ENCODE measurements at regions not wholly inside any gene's neighbourhood (a gene's known extent, or its start where the extent isn't known, plus 50 kb on each side); places are given as distances from the start of the nearest gene placed in this dataset.

GRCh38 chr14:86296173-86296572 is 766.2 kb downstream of the FLRT2 start:
- no peak overlapping the region for H3K4me3 ChIP-seq (ENCODE audit: low read depth, low read length)
- TF ChIP-seq, protein P1, sequence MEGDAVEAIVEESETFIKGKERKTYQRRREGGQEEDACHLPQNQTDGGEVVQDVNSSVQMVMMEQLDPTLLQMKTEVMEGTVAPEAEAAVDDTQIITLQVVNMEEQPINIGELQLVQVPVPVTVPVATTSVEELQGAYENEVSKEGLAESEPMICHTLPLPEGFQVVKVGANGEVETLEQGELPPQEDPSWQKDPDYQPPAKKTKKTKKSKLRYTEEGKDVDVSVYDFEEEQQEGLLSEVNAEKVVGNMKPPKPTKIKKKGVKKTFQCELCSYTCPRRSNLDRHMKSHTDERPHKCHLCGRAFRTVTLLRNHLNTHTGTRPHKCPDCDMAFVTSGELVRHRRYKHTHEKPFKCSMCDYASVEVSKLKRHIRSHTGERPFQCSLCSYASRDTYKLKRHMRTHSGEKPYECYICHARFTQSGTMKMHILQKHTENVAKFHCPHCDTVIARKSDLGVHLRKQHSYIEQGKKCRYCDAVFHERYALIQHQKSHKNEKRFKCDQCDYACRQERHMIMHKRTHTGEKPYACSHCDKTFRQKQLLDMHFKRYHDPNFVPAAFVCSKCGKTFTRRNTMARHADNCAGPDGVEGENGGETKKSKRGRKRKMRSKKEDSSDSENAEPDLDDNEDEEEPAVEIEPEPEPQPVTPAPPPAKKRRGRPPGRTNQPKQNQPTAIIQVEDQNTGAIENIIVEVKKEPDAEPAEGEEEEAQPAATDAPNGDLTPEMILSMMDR (conservative IDR thresholded peaks at IDR 0.05; ENCODE audit: low read depth, low read length), result no peak
- no peak for DNase-seq (ENCODE audit: low read depth)

DNA sequence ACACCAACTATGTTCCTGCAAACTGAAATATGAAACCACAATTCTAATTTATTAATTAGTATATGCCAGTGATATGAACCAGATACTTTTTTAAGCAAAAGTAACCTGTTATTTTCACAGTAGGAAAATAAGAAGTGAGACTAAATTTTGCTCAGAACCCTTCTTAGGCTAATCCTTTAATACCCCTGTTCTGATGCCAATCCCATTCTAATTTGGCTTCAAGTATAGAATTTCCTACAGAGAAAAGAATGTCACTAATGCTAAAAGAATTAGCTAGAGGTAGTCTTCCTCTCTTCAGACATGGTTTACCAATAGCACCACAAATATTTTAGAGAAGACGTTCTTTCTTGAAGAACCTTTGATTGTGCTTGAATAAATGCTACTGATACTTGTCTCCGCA is 758.4 kb downstream of the FLRT2 start:
- no peak for DNase-seq (ENCODE audit: low read depth)
- no peak overlapping the region for H3K4me3 ChIP-seq (ENCODE audit: low read depth, low read length)
- TF ChIP-seq, protein P1 (conservative IDR thresholded peaks at IDR 0.05; ENCODE audit: low read depth, low read length), result no peak

GRCh38 chr14:86279405-86279804 is 749.5 kb downstream of the FLRT2 start:
- no peak for DNase-seq (ENCODE audit: low read depth)
- H3K4me3 ChIP-seq (ENCODE audit: low read depth, low read length), result no peak overlapping the region
- TF ChIP-seq, protein P1 (conservative IDR thresholded peaks at IDR 0.05; ENCODE audit: low read depth, low read length), result no peak

DNA sequence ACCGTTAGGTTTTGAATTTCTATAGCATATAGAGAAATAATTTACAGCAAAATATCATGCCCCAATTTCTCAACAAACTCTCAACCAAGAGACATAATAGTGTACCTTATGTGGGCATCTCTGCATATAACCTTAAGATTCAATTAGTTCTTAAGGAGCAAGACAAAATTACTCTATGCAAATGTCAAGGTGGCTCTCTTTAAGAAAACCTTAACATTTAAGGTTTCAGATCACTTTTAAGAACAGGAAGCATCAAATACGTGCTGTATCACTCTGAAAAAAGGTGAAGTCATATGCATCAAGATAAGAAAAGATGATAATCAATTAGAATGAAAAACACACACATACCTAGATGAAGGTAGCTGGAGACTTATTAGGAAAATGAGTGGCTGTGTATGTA is 728.0 kb downstream of the FLRT2 start:
- H3K4me3 ChIP-seq (ENCODE audit: low read depth, low read length), result no peak overlapping the region
- DNase-seq (ENCODE audit: low read depth), result no peak
- TF ChIP-seq, protein P1 (conservative IDR thresholded peaks at IDR 0.05; ENCODE audit: low read depth, low read length), result no peak

DNA sequence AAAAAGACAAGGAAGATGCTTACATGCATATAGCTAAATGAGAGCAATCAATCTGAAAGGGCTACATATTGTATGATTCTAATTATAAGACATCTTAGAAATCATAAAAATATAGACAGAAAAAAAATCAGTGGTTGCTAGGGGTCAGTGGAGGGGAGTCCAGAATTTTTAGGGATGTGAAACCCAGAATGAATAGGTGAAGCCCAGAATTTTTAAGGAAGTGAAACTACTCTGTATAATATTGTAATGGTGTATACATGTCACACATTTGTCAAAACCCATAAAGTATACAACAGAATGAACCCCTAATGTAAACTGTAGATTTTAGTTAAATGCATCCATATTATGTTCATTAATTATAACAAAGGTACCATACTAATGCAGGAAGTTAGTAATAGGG is 713.2 kb downstream of the FLRT2 start:
- DNase-seq (ENCODE audit: low read depth), result no peak
- TF ChIP-seq, protein P1 (conservative IDR thresholded peaks at IDR 0.05; ENCODE audit: low read depth, low read length), result no peak
- no peak overlapping the region for H3K4me3 ChIP-seq (ENCODE audit: low read depth, low read length)

GRCh38 chr14:86237733-86238132 is 707.8 kb downstream of the FLRT2 start:
- TF ChIP-seq, protein P1 (conservative IDR thresholded peaks at IDR 0.05; ENCODE audit: low read depth, low read length), result no peak
- no peak overlapping the region for H3K4me3 ChIP-seq (ENCODE audit: low read depth, low read length)
- DNase-seq (ENCODE audit: low read depth), result no peak

GRCh38 chr14:86221755-86222154 is 691.8 kb downstream of the FLRT2 start:
- no peak overlapping the region for H3K4me3 ChIP-seq (ENCODE audit: low read depth, low read length)
- TF ChIP-seq, protein P1 (conservative IDR thresholded peaks at IDR 0.05; ENCODE audit: low read depth, low read length), result no peak

More at GRCh38 chr14:86221755-86222154, 691.8 kb downstream of the FLRT2 start:
- no peak for DNase-seq (ENCODE audit: low read depth)
